Testis (tissue), 2 donors: ENCODE measurements at regions not wholly inside any gene's neighbourhood (a gene's known extent, or its start where the extent isn't known, plus 50 kb on each side); places are given as distances from the start of the nearest gene placed in this dataset.

Experiments
- DNase-seq: peaks from one replicate; pipeline ENCODE4 v3.0.0-alpha.2; 2019
- H3K27ac ChIP-seq, 2 donors: fragments of 200-600 bp; sonication (generic); one replicate each; pipeline ENCODE4 v1.5.1; 2019
- H3K27me3 ChIP-seq: fragments of 200-600 bp; sonication (generic); one replicate; pipeline ENCODE4 v1.5.1; 2019
- H3K36me3 ChIP-seq: fragments of 200-600 bp; sonication (generic); one replicate; pipeline ENCODE4 v1.5.1; 2017; ENCODE audit warnings: low read depth; ENCODE audit errors: missing control alignments
- H3K4me1 ChIP-seq: fragments of 200-600 bp; sonication (generic); one replicate; pipeline ENCODE4 v1.5.1; 2019
- H3K4me3 ChIP-seq, 2 donors: fragments of 200-600 bp; sonication (generic); one replicate each; pipeline ENCODE4 v1.5.1; 2017 to 2019
- H3K9me3 ChIP-seq: fragments of 200-600 bp; sonication (generic); one replicate; pipeline ENCODE4 v1.5.1; 2017
- POLR2A ChIP-seq: fragments of 450-650 bp; IDR thresholded peaks from one replicate; pipeline ENCODE4 v1.6.1; 2017; ENCODE audit warnings: antibody characterized with exemption, mild to moderate bottlenecking, moderate library complexity
- WGBS, 2 donors: methylation state at CpG; one replicate each; pipeline ENCODE4 v1.1.5; 2018; 5-methylcytosine and 5-hydroxymethylcytosine counted together
- intact Hi-C: fragments of 100-400 bp; cut with DNase I; formaldehyde crosslinking; loops from one replicate; pipeline ENCODE4 v1.15.1; 2023; ENCODE audit warnings: low total_unique reads
- TF ChIP-seq, protein P1 (sequence below), 3 experiments: fragments of 450-650 bp in 2 of 3; fragments of 200-600 bp in 1 of 3; sonication (generic) in 1 of 3; IDR thresholded peaks; one replicate each; pipeline ENCODE4 v1.5.1; 2016 to 2019; ENCODE audit warnings: antibody characterized with exemption in 3 of 3, mild to moderate bottlenecking in 2 of 3, moderate library complexity in 1 of 3

DNA sequence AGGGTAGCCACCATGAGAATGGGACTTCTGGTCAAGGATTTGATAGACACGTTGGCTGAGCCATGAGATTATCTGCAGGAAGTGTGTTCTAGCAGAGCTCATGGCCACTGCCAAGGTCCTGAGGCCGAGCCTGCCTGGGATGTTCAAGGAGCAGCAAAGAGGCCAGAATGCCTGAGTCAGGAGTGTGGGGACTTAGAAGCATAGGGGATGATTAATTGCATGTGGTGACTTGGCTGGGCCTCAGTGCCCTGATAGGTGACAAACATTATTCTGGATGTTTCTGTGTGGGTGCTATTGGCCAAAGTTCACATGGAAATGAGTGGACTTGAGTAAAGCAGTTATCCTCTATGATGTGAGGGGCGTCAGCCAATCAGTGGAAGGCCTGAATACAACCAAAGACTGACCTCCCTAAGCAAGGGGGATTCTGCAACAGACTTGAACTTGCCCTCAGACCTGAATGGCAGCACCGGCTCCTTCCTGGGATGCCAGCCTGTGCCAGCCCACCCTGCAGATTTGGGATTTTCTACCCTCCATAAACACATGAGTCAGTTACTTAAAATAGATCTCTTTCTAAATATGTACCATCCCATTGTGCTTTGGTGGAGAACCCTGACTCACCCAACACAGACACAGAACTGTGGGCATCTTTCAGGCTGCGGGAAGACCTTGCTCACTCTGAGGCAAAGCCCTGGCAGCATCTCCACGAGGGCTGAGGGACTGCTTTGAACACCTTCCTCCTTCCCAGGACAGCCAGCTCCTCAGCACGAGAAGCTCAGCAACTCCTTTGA is 363.9 kb upstream of the MGMT start:
- TF ChIP-seq, protein P1, sequence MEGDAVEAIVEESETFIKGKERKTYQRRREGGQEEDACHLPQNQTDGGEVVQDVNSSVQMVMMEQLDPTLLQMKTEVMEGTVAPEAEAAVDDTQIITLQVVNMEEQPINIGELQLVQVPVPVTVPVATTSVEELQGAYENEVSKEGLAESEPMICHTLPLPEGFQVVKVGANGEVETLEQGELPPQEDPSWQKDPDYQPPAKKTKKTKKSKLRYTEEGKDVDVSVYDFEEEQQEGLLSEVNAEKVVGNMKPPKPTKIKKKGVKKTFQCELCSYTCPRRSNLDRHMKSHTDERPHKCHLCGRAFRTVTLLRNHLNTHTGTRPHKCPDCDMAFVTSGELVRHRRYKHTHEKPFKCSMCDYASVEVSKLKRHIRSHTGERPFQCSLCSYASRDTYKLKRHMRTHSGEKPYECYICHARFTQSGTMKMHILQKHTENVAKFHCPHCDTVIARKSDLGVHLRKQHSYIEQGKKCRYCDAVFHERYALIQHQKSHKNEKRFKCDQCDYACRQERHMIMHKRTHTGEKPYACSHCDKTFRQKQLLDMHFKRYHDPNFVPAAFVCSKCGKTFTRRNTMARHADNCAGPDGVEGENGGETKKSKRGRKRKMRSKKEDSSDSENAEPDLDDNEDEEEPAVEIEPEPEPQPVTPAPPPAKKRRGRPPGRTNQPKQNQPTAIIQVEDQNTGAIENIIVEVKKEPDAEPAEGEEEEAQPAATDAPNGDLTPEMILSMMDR (IDR thresholded peaks at IDR 0.05), result no peak
- no peak for TF ChIP-seq POLR2A
- no peak overlapping the region for H3K4me3 ChIP-seq
- peaks cover 3% of the 10 kb centered on the region for H3K4me1 ChIP-seq
- H3K36me3 ChIP-seq, result no peaks in the 10 kb centered on the region
- H3K9me3 ChIP-seq, result no peaks in the 10 kb centered on the region
- 62 to 86% methylated on average over 6 to 7 of the region's 7 CpGs for WGBS, 2 donors
- DNase-seq, result no peak
- H3K27ac ChIP-seq, result no peak overlapping the region
- intact Hi-C loops, result no loop called here
- H3K27me3 ChIP-seq, result no peaks in the 10 kb centered on the region

- 81 to 82% methylated on average over 9 of the region's 9 CpGs for WGBS, 2 donors
- intact Hi-C loops, result no loop called here
These were observed 362.6 kb upstream of the MGMT start for GRCh38 chr10:129104266-129105045.

GRCh38 chr10:129105266-129105665 is 361.8 kb upstream of the MGMT start:
- intact Hi-C loops, result no loop called here
- Histone ChIP-seq H3K27me3 (no peaks in the 10 kb centered on the region), H3K27ac (no peak overlapping the region), H3K9me3 (no peaks in the 10 kb centered on the region), H3K4me3 (no peak overlapping the region), H3K4me1 (peaks cover 3% of the 10 kb centered on the region), H3K36me3 (no peaks in the 10 kb centered on the region)
- WGBS, 2 donors, result 26 to 32% methylated on average over 2 of the region's 2 CpGs
- TF ChIP-seq POLR2A, result no peak
- TF ChIP-seq, protein P1 (IDR thresholded peaks at IDR 0.05), result no peak
- DNase-seq, result no peak

More at GRCh38 chr10:129104266-129105045, 362.6 kb upstream of the MGMT start:
- Histone ChIP-seq H3K4me1 (peaks cover 3% of the 10 kb centered on the region), H3K27ac (no peak overlapping the region), H3K4me3 (no peak overlapping the region), H3K9me3 (no peaks in the 10 kb centered on the region), H3K36me3 (no peaks in the 10 kb centered on the region), H3K27me3 (no peaks in the 10 kb centered on the region)
- no peak for TF ChIP-seq POLR2A
- TF ChIP-seq, protein P1 (IDR thresholded peaks at IDR 0.05), result no peak
- no peak for DNase-seq

DNA sequence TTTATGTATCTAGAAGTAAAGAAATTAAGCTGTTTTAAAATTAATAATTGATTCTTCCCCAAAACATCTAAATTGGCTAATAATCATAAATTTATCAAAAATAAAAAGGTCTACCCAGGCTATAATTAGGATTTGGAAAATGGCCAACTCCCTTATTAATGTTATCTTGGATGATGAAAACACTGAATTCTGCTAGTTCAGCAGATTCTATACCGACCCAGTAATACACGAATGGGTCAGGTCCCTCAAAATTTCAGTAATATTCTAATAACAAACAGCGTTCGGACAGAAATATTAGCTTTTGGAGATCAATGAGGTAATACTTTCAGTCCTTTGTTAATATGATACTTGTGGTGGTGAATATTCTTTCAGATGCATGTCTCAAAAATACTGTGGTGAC is 360.7 kb upstream of the MGMT start:
- Histone ChIP-seq H3K4me3 (no peak overlapping the region), H3K36me3 (no peaks in the 10 kb centered on the region), H3K27me3 (no peaks in the 10 kb centered on the region), H3K9me3 (no peaks in the 10 kb centered on the region), H3K4me1 (peaks cover 3% of the 10 kb centered on the region), H3K27ac (no peak overlapping the region)
- no peak for DNase-seq
- intact Hi-C loops, result no loop called here
- TF ChIP-seq POLR2A, result no peak
- TF ChIP-seq, protein P1 (IDR thresholded peaks at IDR 0.05), result no peak
- WGBS, 2 donors, result 80 to 82% methylated on average over 4 of the region's 4 CpGs
